HFFc6 (cell line): ENCODE measurements at regions not wholly inside any gene's neighbourhood (a gene's known extent, or its start where the extent isn't known, plus 50 kb on each side); places are given as distances from the start of the nearest gene placed in this dataset.

Source experiments
- DNase-seq: peaks from one replicate; pipeline ENCODE4 v3.0.0-alpha.2; 2018
- H3K27ac Mint-ChIP-seq: 2 replicates; pipeline ENCODE4 v1.8.0; 2020; ENCODE audit warnings: mild to moderate bottlenecking, mixed read lengths
- H3K27me3 Mint-ChIP-seq: 2 replicates; pipeline ENCODE4 v1.8.0; 2021; ENCODE audit warnings: mild to moderate bottlenecking, moderate library complexity, mixed read lengths; ENCODE audit not compliant: insufficient read depth
- H3K36me3 Mint-ChIP-seq: 2 replicates; pipeline ENCODE4 v1.8.0; 2021; ENCODE audit warnings: low read depth, mixed read lengths
- H3K4me1 Mint-ChIP-seq: 2 replicates; pipeline ENCODE4 v1.8.0; 2020; ENCODE audit warnings: low read depth, mixed read lengths
- H3K4me3 Mint-ChIP-seq: 2 replicates; pipeline ENCODE4 v1.8.0; 2020; ENCODE audit warnings: mild to moderate bottlenecking, moderate library complexity, mixed read lengths
- H3K9me3 Mint-ChIP-seq: 2 replicates; pipeline ENCODE4 v1.8.0; 2020; ENCODE audit warnings: mild to moderate bottlenecking, mixed read lengths
- TF ChIP-seq, protein P1 (sequence below): fragments of 200-600 bp; sonication (generic); IDR thresholded peaks from 2 replicates; pipeline ENCODE4 v1.5.0; 2021; ENCODE audit warnings: antibody characterized with exemption, mild to moderate bottlenecking

DNA sequence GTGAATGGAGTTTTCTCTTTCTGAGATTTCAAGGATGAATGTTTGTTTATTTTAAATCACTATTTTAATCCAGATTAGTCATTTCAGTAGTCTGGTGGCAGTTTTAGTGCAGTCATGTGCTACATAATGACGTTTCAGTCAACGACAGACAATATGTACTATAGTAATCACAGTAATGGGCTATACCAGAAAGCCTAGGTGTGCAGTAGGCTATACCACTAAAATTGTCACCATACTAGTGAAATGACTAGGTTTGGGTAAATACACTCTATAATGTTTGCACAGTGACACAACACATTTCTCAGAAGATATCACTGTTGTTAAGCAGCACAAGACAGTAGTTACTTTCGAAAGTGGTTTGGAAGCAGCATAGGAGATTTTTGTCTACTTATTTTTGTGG lies 203.1 kb downstream of the ETNK1 start:
- H3K27me3 Mint-ChIP-seq = 0 out of 2 replicates have a peak, but pooled peaks cover 2% of the 10 kb centered on the region
- TF ChIP-seq, protein P1, sequence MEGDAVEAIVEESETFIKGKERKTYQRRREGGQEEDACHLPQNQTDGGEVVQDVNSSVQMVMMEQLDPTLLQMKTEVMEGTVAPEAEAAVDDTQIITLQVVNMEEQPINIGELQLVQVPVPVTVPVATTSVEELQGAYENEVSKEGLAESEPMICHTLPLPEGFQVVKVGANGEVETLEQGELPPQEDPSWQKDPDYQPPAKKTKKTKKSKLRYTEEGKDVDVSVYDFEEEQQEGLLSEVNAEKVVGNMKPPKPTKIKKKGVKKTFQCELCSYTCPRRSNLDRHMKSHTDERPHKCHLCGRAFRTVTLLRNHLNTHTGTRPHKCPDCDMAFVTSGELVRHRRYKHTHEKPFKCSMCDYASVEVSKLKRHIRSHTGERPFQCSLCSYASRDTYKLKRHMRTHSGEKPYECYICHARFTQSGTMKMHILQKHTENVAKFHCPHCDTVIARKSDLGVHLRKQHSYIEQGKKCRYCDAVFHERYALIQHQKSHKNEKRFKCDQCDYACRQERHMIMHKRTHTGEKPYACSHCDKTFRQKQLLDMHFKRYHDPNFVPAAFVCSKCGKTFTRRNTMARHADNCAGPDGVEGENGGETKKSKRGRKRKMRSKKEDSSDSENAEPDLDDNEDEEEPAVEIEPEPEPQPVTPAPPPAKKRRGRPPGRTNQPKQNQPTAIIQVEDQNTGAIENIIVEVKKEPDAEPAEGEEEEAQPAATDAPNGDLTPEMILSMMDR = no peak
- peaks cover 13% of the 10 kb centered on the region for H3K9me3 Mint-ChIP-seq
- H3K4me3 Mint-ChIP-seq = no peak overlapping the region
- DNase-seq = no peak
- no peak overlapping the region for H3K27ac Mint-ChIP-seq
- no peaks in the 10 kb centered on the region for H3K36me3 Mint-ChIP-seq
- H3K4me1 Mint-ChIP-seq = no peaks in the 10 kb centered on the region

DNA sequence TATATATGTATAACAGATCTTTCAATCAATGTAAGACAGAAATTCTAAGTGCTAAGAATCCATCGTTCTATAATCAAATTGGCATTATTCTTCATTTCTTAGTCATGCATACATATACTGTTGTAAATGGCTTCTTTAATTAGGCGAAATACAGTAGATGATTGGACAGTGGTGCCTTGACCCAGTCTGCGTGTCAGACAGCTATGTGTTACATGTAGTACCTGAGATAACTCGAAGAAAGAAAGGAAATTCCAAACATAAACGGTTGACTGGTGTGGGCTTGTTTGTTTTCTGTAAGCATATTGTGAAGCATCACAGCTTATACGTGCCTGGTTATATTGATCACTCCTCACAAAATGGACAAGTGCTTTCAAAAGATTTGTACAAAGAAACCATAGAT lies 210.5 kb downstream of the ETNK1 start:
- Mint-ChIP-seq H3K4me1 (no peaks in the 10 kb centered on the region), H3K9me3 (peaks cover 7% of the 10 kb centered on the region; the same call in 1 of the 2 replicates), H3K27me3 (no peaks in the 10 kb centered on the region), H3K27ac (no peak overlapping the region), H3K4me3 (no peak overlapping the region), H3K36me3 (no peaks in the 10 kb centered on the region)
- no peak for DNase-seq
- TF ChIP-seq, protein P1 = no peak

DNA sequence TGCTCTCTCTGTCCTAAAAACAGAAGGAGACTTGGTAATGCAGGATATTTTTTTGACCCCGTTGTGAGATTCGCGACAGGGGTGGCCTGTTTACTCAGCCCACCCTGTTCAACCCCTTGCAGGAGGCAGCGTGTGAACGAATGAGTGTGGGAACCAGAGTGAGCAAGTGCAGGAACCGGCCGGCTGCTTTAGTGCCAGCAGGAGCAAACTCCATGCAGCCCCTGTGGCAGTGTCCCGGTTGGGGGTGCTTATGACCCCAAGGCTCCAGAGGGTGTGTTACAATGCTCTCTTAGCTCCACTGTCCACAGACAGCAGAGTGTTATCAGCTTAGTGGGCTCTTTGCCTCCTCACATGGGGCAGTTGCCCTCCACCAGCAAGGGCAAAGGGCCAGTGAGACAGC lies 225.2 kb downstream of the ETNK1 start:
- Mint-ChIP-seq H3K4me1 (no peaks in the 10 kb centered on the region), H3K4me3 (no peak overlapping the region), H3K36me3 (no peaks in the 10 kb centered on the region), H3K9me3 (no peaks in the 10 kb centered on the region), H3K27ac (no peak overlapping the region), H3K27me3 (peaks cover 3% of the 10 kb centered on the region)
- no peak for DNase-seq
- TF ChIP-seq, protein P1 = no peak

DNA sequence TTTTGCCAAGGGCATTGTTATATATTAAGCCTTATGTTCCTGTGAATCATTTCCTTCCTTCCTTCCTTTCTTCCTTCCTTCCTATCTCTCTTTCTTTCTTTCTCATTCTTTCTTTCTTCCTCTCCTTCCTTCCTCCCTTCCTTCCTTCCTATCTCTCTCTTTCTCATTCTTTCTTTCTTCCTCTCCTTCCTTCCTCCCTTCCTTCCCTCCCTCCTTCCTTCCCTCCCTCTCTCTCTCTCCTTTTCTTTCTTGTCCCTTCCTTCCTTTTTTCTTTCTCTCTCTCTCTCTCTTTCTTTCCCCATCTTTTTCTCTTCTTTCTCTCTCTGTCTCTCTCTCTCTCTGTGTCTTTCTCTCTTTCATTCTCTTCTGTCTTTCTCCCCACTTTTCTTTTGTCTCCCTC lies 226.6 kb downstream of the ETNK1 start:
- Mint-ChIP-seq H3K4me3 (no peak overlapping the region), H3K27me3 (peaks cover 3% of the 10 kb centered on the region), H3K27ac (no peak overlapping the region), H3K4me1 (no peaks in the 10 kb centered on the region), H3K36me3 (no peaks in the 10 kb centered on the region), H3K9me3 (no peaks in the 10 kb centered on the region)
- DNase-seq = no peak
- TF ChIP-seq, protein P1 = no peak

DNA sequence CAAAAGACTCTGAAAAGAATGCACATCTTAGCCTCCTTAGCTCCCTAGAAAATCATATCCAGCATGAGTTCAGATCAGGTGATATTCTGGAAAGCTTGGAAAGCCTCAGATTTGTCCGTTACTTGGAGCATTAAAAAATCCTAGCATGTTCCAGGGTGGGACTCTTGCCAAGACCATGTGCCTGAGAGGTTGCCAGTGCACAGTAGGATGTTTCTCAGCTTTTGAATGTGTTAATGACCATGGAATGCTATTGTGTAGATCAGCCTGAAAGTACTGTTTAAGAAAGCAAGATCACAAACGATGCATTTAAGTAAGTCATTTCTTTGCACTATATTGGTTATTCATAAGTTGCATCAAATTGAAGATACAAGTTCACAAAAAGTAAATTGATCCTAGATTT lies 230.5 kb downstream of the ETNK1 start:
- H3K4me3 Mint-ChIP-seq = no peak overlapping the region
- TF ChIP-seq, protein P1 = no peak
- DNase-seq = no peak
- no peaks in the 10 kb centered on the region for H3K36me3 Mint-ChIP-seq
- H3K4me1 Mint-ChIP-seq = no peaks in the 10 kb centered on the region
- H3K27ac Mint-ChIP-seq = no peak overlapping the region
- peaks cover 2% of the 10 kb centered on the region for H3K27me3 Mint-ChIP-seq
- no peaks in the 10 kb centered on the region for H3K9me3 Mint-ChIP-seq

DNA sequence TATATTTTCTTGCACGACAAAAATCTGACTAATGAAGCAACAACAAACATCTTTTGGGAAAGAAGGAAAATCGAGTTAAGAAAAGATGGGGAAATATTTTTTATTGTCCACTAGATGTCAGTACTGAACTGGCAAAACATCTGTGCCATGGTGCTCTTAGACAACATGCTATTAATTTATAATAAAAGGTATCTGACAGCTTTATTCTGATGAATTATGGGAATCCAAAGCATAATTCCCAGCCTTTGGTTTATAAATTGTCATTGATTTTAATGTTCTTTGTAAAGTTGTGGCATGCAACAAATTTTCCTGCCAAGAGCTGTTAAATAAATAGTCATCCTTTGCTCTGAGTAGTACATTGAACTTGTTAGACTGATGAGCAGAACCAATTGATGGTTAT lies 231.2 kb downstream of the ETNK1 start:
- no peaks in the 10 kb centered on the region for H3K4me1 Mint-ChIP-seq

More for the DNA sequence above, 231.2 kb downstream of the ETNK1 start:
- no peak overlapping the region for H3K4me3 Mint-ChIP-seq
- H3K27ac Mint-ChIP-seq = no peak overlapping the region
- TF ChIP-seq, protein P1 = peak; percentile 85
- H3K27me3 Mint-ChIP-seq = peaks cover 2% of the 10 kb centered on the region
- H3K9me3 Mint-ChIP-seq = no peaks in the 10 kb centered on the region
- no peaks in the 10 kb centered on the region for H3K36me3 Mint-ChIP-seq
- peak; percentile 2 for DNase-seq
